ENCODE measurements at regions not wholly inside any gene's neighbourhood (a gene's known extent, or its start where the extent isn't known, plus 50 kb on each side); places are given as distances from the start of the nearest gene placed in this dataset.

- in situ Hi-C loops (cut with HindIII; ENCODE audit: low pct_unique_long_range_greater_than_20kb, low sequenced_read_pairs) (no loop called here), intact Hi-C loops (cut with micrococcal nuclease; ENCODE audit: unreplicated experiment) (no loop called here)
- BruUV-seq (replicated peaks): no TSS peak
- Histone ChIP-seq H3K27ac (ENCODE audit: low read length) (no peak overlapping the region), H3K27me3 (ENCODE audit: control insufficient read depth, insufficient read depth, low read length) (no peaks in the 10 kb centered on the region), H3K4me3 (ENCODE audit: low read depth in 2 of 2, low read length in 2 of 2) (no peak overlapping the region), H3K9me3 (ENCODE audit: control insufficient read depth, insufficient read depth, low read depth, low read length) (no peaks in the 10 kb centered on the region), H3K4me1 (ENCODE audit: control insufficient read depth, insufficient read depth, low read length) (no peaks in the 10 kb centered on the region), H3K36me3 (ENCODE audit: control insufficient read depth, insufficient read depth, low read length) (no peaks in the 10 kb centered on the region)
- POLR2A ChIA-PET: no interaction called here
- CTCF ChIA-PET: no interaction called here
- no peak for TF ChIP-seq REST (IDR thresholded peaks at IDR 0.05; ENCODE audit: insufficient read depth in 1 of 2, low read depth in 2 of 2, low read length in 1 of 2)
- TF ChIP-seq SIN3A (IDR thresholded peaks at IDR 0.05; ENCODE audit: borderline replicate concordance, insufficient read depth, low read depth, low read length): no peak
- no peak for TF ChIP-seq CTCF (IDR thresholded peaks at IDR 0.05)
- no peak for TF ChIP-seq POLR2AphosphoS5 (IDR thresholded peaks at IDR 0.05; ENCODE audit: low read depth, low read length)
- TF ChIP-seq TCF7L2 (IDR thresholded peaks at IDR 0.05; ENCODE audit: low read depth, low read length): no peak
- DNase-seq (ENCODE audit: low read depth, low spot score): no peak
- ATAC-seq: no peak
These were observed 126.5 kb downstream of the SLIT2 start for GRCh38 chr4:20378181-20378580.

GRCh38 chr4:20381005-20381404 lies 129.3 kb downstream of the SLIT2 start:
- BruUV-seq (replicated peaks): no TSS peak
- no peaks in the 10 kb centered on the region for H3K9me3 ChIP-seq (ENCODE audit: control insufficient read depth, insufficient read depth, low read depth, low read length)
- CTCF ChIA-PET: no interaction called here

GRCh38 chr4:20383283-20383682 lies 131.6 kb downstream of the SLIT2 start:
- no peak overlapping the region for H3K4me3 ChIP-seq (ENCODE audit: low read depth in 2 of 2, low read length in 2 of 2)
- BruUV-seq (replicated peaks): no TSS peak
- TF ChIP-seq REST (IDR thresholded peaks at IDR 0.05; ENCODE audit: insufficient read depth in 1 of 2, low read depth in 2 of 2, low read length in 1 of 2): no peak
- no peak for TF ChIP-seq CTCF (IDR thresholded peaks at IDR 0.05)
- TF ChIP-seq TCF7L2 (IDR thresholded peaks at IDR 0.05; ENCODE audit: low read depth, low read length): no peak
- no peak for TF ChIP-seq SIN3A (IDR thresholded peaks at IDR 0.05; ENCODE audit: borderline replicate concordance, insufficient read depth, low read depth, low read length)
- TF ChIP-seq POLR2AphosphoS5 (IDR thresholded peaks at IDR 0.05; ENCODE audit: low read depth, low read length): no peak
- ChIA-PET CTCF (no interaction called here), POLR2A (no interaction called here)
- no peak overlapping the region for H3K27ac ChIP-seq (ENCODE audit: low read length)
- no peaks in the 10 kb centered on the region for H3K27me3 ChIP-seq (ENCODE audit: control insufficient read depth, insufficient read depth, low read length)
- ATAC-seq: no peak
- no peak for DNase-seq (ENCODE audit: low read depth, low spot score)
- in situ Hi-C loops (cut with HindIII; ENCODE audit: low pct_unique_long_range_greater_than_20kb, low sequenced_read_pairs): no loop called here
- intact Hi-C loops (cut with micrococcal nuclease; ENCODE audit: unreplicated experiment): no loop called here
- H3K36me3 ChIP-seq (ENCODE audit: control insufficient read depth, insufficient read depth, low read length): no peaks in the 10 kb centered on the region
- H3K4me1 ChIP-seq (ENCODE audit: control insufficient read depth, insufficient read depth, low read length): no peaks in the 10 kb centered on the region
- no peaks in the 10 kb centered on the region for H3K9me3 ChIP-seq (ENCODE audit: control insufficient read depth, insufficient read depth, low read depth, low read length)

More at GRCh38 chr4:20381005-20381404, 129.3 kb downstream of the SLIT2 start:
- POLR2A ChIA-PET: no interaction called here
- Histone ChIP-seq H3K27me3 (ENCODE audit: control insufficient read depth, insufficient read depth, low read length) (no peaks in the 10 kb centered on the region), H3K4me3 (ENCODE audit: low read depth in 2 of 2, low read length in 2 of 2) (no peak overlapping the region), H3K4me1 (ENCODE audit: control insufficient read depth, insufficient read depth, low read length) (no peaks in the 10 kb centered on the region), H3K36me3 (ENCODE audit: control insufficient read depth, insufficient read depth, low read length) (no peaks in the 10 kb centered on the region), H3K27ac (ENCODE audit: low read length) (no peak overlapping the region)
- ATAC-seq: no peak
- DNase-seq (ENCODE audit: low read depth, low spot score): no peak
- intact Hi-C loops (cut with micrococcal nuclease; ENCODE audit: unreplicated experiment) (no loop called here), in situ Hi-C loops (cut with HindIII; ENCODE audit: low pct_unique_long_range_greater_than_20kb, low sequenced_read_pairs) (no loop called here)
- no peak for TF ChIP-seq SIN3A (IDR thresholded peaks at IDR 0.05; ENCODE audit: borderline replicate concordance, insufficient read depth, low read depth, low read length)
- no peak for TF ChIP-seq TCF7L2 (IDR thresholded peaks at IDR 0.05; ENCODE audit: low read depth, low read length)
